Right atrium auricular region (tissue), 2 donors: ENCODE measurements at regions not wholly inside any gene's neighbourhood (a gene's known extent, or its start where the extent isn't known, plus 50 kb on each side); places are given as distances from the start of the nearest gene placed in this dataset.

Source experiments
- DNase-seq: peaks from one replicate; pipeline ENCODE4 v3.0.0-alpha.2; 2019; ENCODE audit warnings: low spot score
- H3K27ac ChIP-seq, 2 donors: fragments of 200-600 bp; sonication (generic); 1 replicate in 1 of 2; 2 replicates in 1 of 2; pipeline ENCODE4 v1.5.1; 2016 to 2019
- H3K27me3 ChIP-seq, 2 donors: fragments of 200-600 bp; sonication (generic); one replicate each; pipeline versions ENCODE4 v1.5.1 to v1.6.0; 2017 to 2019
- H3K36me3 ChIP-seq: fragments of 200-600 bp; sonication (generic); one replicate; pipeline ENCODE4 v1.5.1; 2016
- H3K4me1 ChIP-seq, 2 donors: fragments of 200-600 bp; sonication (generic); one replicate each; pipeline versions ENCODE4 v1.5.1 to v1.6.0; 2017 to 2019
- H3K4me3 ChIP-seq, 2 donors: fragments of 200-600 bp; sonication (generic); 1 replicate in 1 of 2; 2 replicates in 1 of 2; pipeline ENCODE4 v1.5.1; 2017 to 2019; ENCODE audit warnings: mild to moderate bottlenecking in 1 of 2, moderate library complexity in 1 of 2
- H3K9me3 ChIP-seq, 2 donors: fragments of 200-600 bp; sonication (generic); one replicate each; pipeline ENCODE4 v1.5.1; 2019
- CTCF ChIP-seq, 2 donors: fragments of 200-600 bp; sonication (generic); IDR thresholded peaks; one replicate each; pipeline ENCODE4 v1.5.1; 2019; ENCODE audit warnings: antibody characterized with exemption in 2 of 2

- no peak for DNase-seq
Observed at GRCh38 chr20:60956194-60956593, 295.9 kb upstream of the CDH4 start.

GRCh38 chr20:60957621-60958020 lies 294.4 kb upstream of the CDH4 start:
- no peak for TF ChIP-seq CTCF (IDR thresholded peaks at IDR 0.05)
- no peaks in the 10 kb centered on the region for H3K4me1 ChIP-seq
- H3K27ac ChIP-seq, result no peak overlapping the region
- no peaks in the 10 kb centered on the region for H3K27me3 ChIP-seq
- H3K4me3 ChIP-seq, result no peak overlapping the region
- no peak for DNase-seq
- no peaks in the 10 kb centered on the region for H3K36me3 ChIP-seq
- no peaks in the 10 kb centered on the region for H3K9me3 ChIP-seq

More at GRCh38 chr20:60956194-60956593, 295.9 kb upstream of the CDH4 start:
- Histone ChIP-seq H3K9me3 (no peaks in the 10 kb centered on the region), H3K4me1 (no peaks in the 10 kb centered on the region), H3K4me3 (no peak overlapping the region), H3K27me3 (no peaks in the 10 kb centered on the region), H3K36me3 (no peaks in the 10 kb centered on the region), H3K27ac (no peak overlapping the region)
- TF ChIP-seq CTCF (IDR thresholded peaks at IDR 0.05), result no peak

DNA sequence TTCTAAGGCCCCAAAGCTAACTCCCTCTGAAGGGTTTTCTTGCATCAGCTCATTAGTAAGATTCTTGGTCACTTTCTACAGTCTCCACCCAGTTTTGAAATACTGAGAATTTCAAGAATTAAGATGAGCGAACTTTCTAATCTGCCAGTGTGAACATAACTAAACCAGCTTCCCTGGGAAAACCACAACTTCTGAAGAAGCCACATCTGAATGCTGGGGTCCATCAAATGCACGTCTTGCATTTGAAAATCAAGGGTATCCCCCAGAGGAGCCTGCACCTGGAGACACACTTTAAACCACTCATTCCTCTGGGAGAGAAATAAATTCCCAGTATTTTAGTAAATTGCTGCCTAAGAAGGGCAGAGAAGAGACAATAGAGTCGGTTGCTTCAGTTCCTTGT lies 292.1 kb upstream of the CDH4 start:
- Histone ChIP-seq H3K27me3 (no peaks in the 10 kb centered on the region), H3K4me3 (no peak overlapping the region), H3K9me3 (no peaks in the 10 kb centered on the region), H3K36me3 (no peaks in the 10 kb centered on the region), H3K27ac (no peak overlapping the region), H3K4me1 (no peaks in the 10 kb centered on the region)
- DNase-seq, result no peak
- TF ChIP-seq CTCF (IDR thresholded peaks at IDR 0.05), result no peak

- no peak overlapping the region for H3K4me3 ChIP-seq
- TF ChIP-seq CTCF (IDR thresholded peaks at IDR 0.05), result no peak
- H3K36me3 ChIP-seq, result no peaks in the 10 kb centered on the region
- no peak for DNase-seq
- no peaks in the 10 kb centered on the region for H3K27me3 ChIP-seq
- H3K27ac ChIP-seq, result no peak overlapping the region
- no peaks in the 10 kb centered on the region for H3K4me1 ChIP-seq
- H3K9me3 ChIP-seq, result no peaks in the 10 kb centered on the region
Observed at GRCh38 chr20:60960500-60960899, 291.6 kb upstream of the CDH4 start.

DNA sequence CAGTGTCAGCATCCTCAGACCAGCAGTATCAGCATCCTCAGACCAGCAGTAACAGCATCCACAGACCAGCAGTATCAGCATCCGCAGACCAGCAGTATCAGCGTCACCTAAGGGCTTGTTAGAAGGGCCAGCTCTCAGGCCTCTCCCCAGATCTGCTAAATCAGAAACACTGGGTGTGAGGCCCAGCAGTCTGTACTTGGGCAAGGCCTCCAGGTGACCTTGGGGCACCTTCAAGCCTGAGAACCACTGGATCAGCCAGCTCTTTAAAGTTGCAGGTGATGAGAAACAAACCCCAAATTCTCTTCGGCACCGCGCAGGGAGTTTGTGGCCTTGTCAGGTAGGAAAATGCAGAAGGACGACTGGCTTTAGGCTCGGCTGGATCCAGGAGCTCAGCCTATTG lies 290.5 kb upstream of the CDH4 start:
- Histone ChIP-seq H3K4me1 (no peaks in the 10 kb centered on the region), H3K36me3 (no peaks in the 10 kb centered on the region), H3K27me3 (no peaks in the 10 kb centered on the region), H3K4me3 (no peak overlapping the region), H3K9me3 (no peaks in the 10 kb centered on the region), H3K27ac (no peak overlapping the region)
- no peak for DNase-seq
- TF ChIP-seq CTCF (IDR thresholded peaks at IDR 0.05), result no peak

- no peak overlapping the region for H3K4me3 ChIP-seq
- no peak for DNase-seq
- H3K9me3 ChIP-seq, result no peaks in the 10 kb centered on the region
- TF ChIP-seq CTCF (IDR thresholded peaks at IDR 0.05), result no peak
- H3K27ac ChIP-seq, result no peak overlapping the region
- no peaks in the 10 kb centered on the region for H3K4me1 ChIP-seq
- H3K36me3 ChIP-seq, result no peaks in the 10 kb centered on the region
- H3K27me3 ChIP-seq, result no peaks in the 10 kb centered on the region
Observed at GRCh38 chr20:60962367-60963045, 289.6 kb upstream of the CDH4 start.
